ENCODE measurements at regions not wholly inside any gene's neighbourhood (a gene's known extent, or its start where the extent isn't known, plus 50 kb on each side); places are given as distances from the start of the nearest gene placed in this dataset.
"Not testable (repeated sequence)": the region's sequence is repeated elsewhere in the genome, so short reads cannot be mapped to it uniquely, and the experiment has no call there.

GRCh38 chr4:10806953-10807645, 122.5 kb upstream of the CLNK start:
- no peak for DNase-seq

GRCh38 chr4:10803713-10804343, 119.3 kb upstream of the CLNK start:
- peak in 1 of 2 donors; percentile 14 for DNase-seq

GRCh38 chr4:10787365-10787764, 102.8 kb upstream of the CLNK start:
- no peak for DNase-seq

- DNase-seq, result no peak
These were observed 100.1 kb upstream of the CLNK start for GRCh38 chr4:10784621-10785020.

- no peak for DNase-seq
These were observed 98.8 kb upstream of the CLNK start for GRCh38 chr4:10783351-10783750.

- DNase-seq, result no peak
These were observed 97.2 kb upstream of the CLNK start for GRCh38 chr4:10781805-10782204.

- DNase-seq, result not testable (repeated sequence)
These were observed 96.2 kb upstream of the CLNK start for GRCh38 chr4:10780803-10781202.

GRCh38 chr4:10775132-10775531, 90.6 kb upstream of the CLNK start:
- not testable (repeated sequence) for DNase-seq

- DNase-seq, result no peak
These were observed 89.1 kb upstream of the CLNK start for GRCh38 chr4:10773656-10774055.

GRCh38 chr4:10773010-10773409, 88.4 kb upstream of the CLNK start:
- no peak for DNase-seq

- no peak for DNase-seq
These were observed 80.8 kb upstream of the CLNK start for GRCh38 chr4:10765386-10765785.

- no peak for DNase-seq
These were observed 78.0 kb upstream of the CLNK start for GRCh38 chr4:10762561-10762960.

- no peak for DNase-seq
These were observed 77.3 kb upstream of the CLNK start for GRCh38 chr4:10761903-10762302.

- no peak for DNase-seq
These were observed 75.5 kb upstream of the CLNK start for GRCh38 chr4:10760086-10760485.

GRCh38 chr4:10758906-10759305, 74.3 kb upstream of the CLNK start:
- no peak for DNase-seq

- no peak for DNase-seq
These were observed 69.4 kb upstream of the CLNK start for GRCh38 chr4:10753856-10754402.

- no peak for DNase-seq
These were observed 68.8 kb upstream of the CLNK start for GRCh38 chr4:10753336-10753735.

- no peak for DNase-seq
These were observed 66.1 kb upstream of the CLNK start for GRCh38 chr4:10750714-10751113.

- no peak for DNase-seq
These were observed 62.6 kb upstream of the CLNK start for GRCh38 chr4:10747186-10747585.

GRCh38 chr4:10746371-10747171, 62.0 kb upstream of the CLNK start:
- no peak for DNase-seq

- no peak for DNase-seq
These were observed 58.8 kb upstream of the CLNK start for GRCh38 chr4:10743357-10743756.

- no peak for DNase-seq
These were observed 57.6 kb upstream of the CLNK start for GRCh38 chr4:10741961-10742699.

Measured in inflammatory macrophage (primary cell).